ENCODE measurements at regions not wholly inside any gene's neighbourhood (a gene's known extent, or its start where the extent isn't known, plus 50 kb on each side); places are given as distances from the start of the nearest gene placed in this dataset.

GRCh38 chr4:181538431-181538830, 704.8 kb upstream of the TENM3 start:
- no TSS peak for BruUV-seq (replicated peaks)
- Mint-ChIP-seq H3K27ac (ENCODE audit: unreplicated experiment) (no peak overlapping the region), H3K9me3 (ENCODE audit: unreplicated experiment) (no peaks in the 10 kb centered on the region), H3K4me3 (ENCODE audit: unreplicated experiment) (no peak overlapping the region), H3K27me3 (ENCODE audit: insufficient read depth, unreplicated experiment) (peaks cover 18% of the 10 kb centered on the region), H3K4me1 (ENCODE audit: low read depth, unreplicated experiment) (no peaks in the 10 kb centered on the region), H3K36me3 (ENCODE audit: insufficient read depth, unreplicated experiment) (no peaks in the 10 kb centered on the region)
- Histone ChIP-seq H3K4me1 (no peaks in the 10 kb centered on the region), H3K9me3 (no peaks in the 10 kb centered on the region), H3K4me3 (ENCODE audit: low read depth, low read length) (no peak overlapping the region), H3K27me3 (replicated peaks; ENCODE audit: control insufficient read depth, insufficient read depth, low read length) (no peaks in the 10 kb centered on the region), H3K36me3 (ENCODE audit: control insufficient read depth, insufficient read depth, low read length) (no peaks in the 10 kb centered on the region)
- TF ChIP-seq, protein P1, sequence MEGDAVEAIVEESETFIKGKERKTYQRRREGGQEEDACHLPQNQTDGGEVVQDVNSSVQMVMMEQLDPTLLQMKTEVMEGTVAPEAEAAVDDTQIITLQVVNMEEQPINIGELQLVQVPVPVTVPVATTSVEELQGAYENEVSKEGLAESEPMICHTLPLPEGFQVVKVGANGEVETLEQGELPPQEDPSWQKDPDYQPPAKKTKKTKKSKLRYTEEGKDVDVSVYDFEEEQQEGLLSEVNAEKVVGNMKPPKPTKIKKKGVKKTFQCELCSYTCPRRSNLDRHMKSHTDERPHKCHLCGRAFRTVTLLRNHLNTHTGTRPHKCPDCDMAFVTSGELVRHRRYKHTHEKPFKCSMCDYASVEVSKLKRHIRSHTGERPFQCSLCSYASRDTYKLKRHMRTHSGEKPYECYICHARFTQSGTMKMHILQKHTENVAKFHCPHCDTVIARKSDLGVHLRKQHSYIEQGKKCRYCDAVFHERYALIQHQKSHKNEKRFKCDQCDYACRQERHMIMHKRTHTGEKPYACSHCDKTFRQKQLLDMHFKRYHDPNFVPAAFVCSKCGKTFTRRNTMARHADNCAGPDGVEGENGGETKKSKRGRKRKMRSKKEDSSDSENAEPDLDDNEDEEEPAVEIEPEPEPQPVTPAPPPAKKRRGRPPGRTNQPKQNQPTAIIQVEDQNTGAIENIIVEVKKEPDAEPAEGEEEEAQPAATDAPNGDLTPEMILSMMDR (IDR thresholded peaks at IDR 0.05; ENCODE audit: insufficient read depth in 1 of 2, low read depth in 1 of 2, low read length in 1 of 2, severe bottlenecking in 1 of 2, unreplicated experiment in 1 of 2) = no peak
- no peak for DNase-seq
- POLR2A ChIA-PET = no interaction called here
- intact Hi-C loops (cut with micrococcal nuclease; ENCODE audit: unreplicated experiment) = no loop called here
- CTCF ChIA-PET = no interaction called here

DNA sequence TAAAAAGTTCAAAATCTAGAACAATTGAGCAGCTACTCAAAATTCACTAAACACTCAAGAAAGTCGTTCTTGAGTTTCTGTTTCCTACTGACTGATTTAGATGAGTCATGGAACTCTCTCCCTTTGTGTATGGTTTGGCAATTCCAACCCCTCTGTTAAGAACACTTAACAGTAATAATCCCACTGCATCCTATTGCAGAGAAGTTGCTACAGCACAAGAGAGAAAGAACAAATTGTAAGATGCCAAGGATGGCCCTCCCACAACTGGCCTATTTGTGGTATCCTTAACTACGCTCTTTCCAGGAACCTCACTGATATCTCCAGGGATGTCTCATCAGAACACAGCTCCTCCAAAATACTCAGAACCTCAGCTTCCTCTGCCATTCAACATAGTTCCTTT, 701.8 kb upstream of the TENM3 start:
- no peak overlapping the region for H3K27ac Mint-ChIP-seq (ENCODE audit: unreplicated experiment)
- H3K36me3 Mint-ChIP-seq (ENCODE audit: insufficient read depth, unreplicated experiment) = no peaks in the 10 kb centered on the region
- H3K4me3 ChIP-seq (ENCODE audit: low read depth, low read length) = no peak overlapping the region
- no peak overlapping the region for H3K4me3 Mint-ChIP-seq (ENCODE audit: unreplicated experiment)
- BruUV-seq (replicated peaks) = no TSS peak
- ChIA-PET POLR2A (no interaction called here), CTCF (no interaction called here)
- no peaks in the 10 kb centered on the region for H3K4me1 Mint-ChIP-seq (ENCODE audit: low read depth, unreplicated experiment)
- H3K27me3 ChIP-seq (replicated peaks; ENCODE audit: control insufficient read depth, insufficient read depth, low read length) = no peaks in the 10 kb centered on the region
- no peaks in the 10 kb centered on the region for H3K36me3 ChIP-seq (ENCODE audit: control insufficient read depth, insufficient read depth, low read length)
- DNase-seq = no peak
- no peaks in the 10 kb centered on the region for H3K9me3 Mint-ChIP-seq (ENCODE audit: unreplicated experiment)
- H3K4me1 ChIP-seq = no peaks in the 10 kb centered on the region
- intact Hi-C loops (cut with micrococcal nuclease; ENCODE audit: unreplicated experiment) = no loop called here
- H3K9me3 ChIP-seq = no peaks in the 10 kb centered on the region
- TF ChIP-seq, protein P1 (IDR thresholded peaks at IDR 0.05; ENCODE audit: insufficient read depth in 1 of 2, low read depth in 1 of 2, low read length in 1 of 2, severe bottlenecking in 1 of 2, unreplicated experiment in 1 of 2) = no peak
- H3K27me3 Mint-ChIP-seq (ENCODE audit: insufficient read depth, unreplicated experiment) = peaks cover 4% of the 10 kb centered on the region

DNA sequence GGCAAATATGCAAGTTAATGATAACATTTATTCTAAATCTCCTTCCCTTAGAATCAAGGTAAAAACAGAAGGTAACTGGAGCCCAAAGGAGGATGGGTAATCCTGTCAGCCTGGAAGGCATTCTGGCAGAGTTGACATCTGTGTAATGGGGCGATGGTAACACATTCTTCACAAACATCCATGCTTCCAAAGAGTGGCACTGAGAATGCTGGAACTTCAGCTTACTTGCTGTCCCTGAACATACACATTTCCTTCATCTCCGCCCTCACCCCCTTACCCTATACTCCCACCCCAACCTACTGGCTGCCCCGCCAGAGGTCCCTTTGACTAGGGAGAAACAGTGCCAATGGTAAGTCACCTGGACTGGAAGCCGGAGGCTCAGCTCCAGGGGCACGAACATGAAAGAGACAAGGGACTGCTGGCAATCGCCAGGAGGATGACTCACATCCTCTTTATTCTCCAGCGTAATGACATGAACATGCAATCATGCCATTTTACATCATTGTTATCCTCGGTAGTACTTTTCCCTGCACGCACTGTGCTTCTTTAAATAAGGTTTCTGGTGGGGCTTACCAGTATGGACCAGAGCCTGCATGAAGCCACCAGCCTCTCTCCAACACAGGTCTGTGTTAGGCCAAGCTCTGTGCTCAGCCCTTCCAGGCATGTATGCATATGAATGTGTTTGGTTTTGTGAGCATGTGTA, 694.2 kb upstream of the TENM3 start:
- BruUV-seq (replicated peaks) = no TSS peak
- Histone ChIP-seq H3K9me3 (no peaks in the 10 kb centered on the region), H3K27me3 (replicated peaks; ENCODE audit: control insufficient read depth, insufficient read depth, low read length) (no peaks in the 10 kb centered on the region), H3K36me3 (ENCODE audit: control insufficient read depth, insufficient read depth, low read length) (no peaks in the 10 kb centered on the region), H3K4me1 (no peaks in the 10 kb centered on the region), H3K4me3 (ENCODE audit: low read depth, low read length) (no peak overlapping the region)
- no peaks in the 10 kb centered on the region for H3K4me1 Mint-ChIP-seq (ENCODE audit: low read depth, unreplicated experiment)
- intact Hi-C loops (cut with micrococcal nuclease; ENCODE audit: unreplicated experiment) = no loop called here
- no peak overlapping the region for H3K4me3 Mint-ChIP-seq (ENCODE audit: unreplicated experiment)
- H3K9me3 Mint-ChIP-seq (ENCODE audit: unreplicated experiment) = no peaks in the 10 kb centered on the region
- TF ChIP-seq, protein P1 (IDR thresholded peaks at IDR 0.05; ENCODE audit: insufficient read depth in 1 of 2, low read depth in 1 of 2, low read length in 1 of 2, severe bottlenecking in 1 of 2, unreplicated experiment in 1 of 2) = no peak
- CTCF ChIA-PET = no interaction called here
- H3K36me3 Mint-ChIP-seq (ENCODE audit: insufficient read depth, unreplicated experiment) = no peaks in the 10 kb centered on the region
- DNase-seq = no peak
- H3K27me3 Mint-ChIP-seq (ENCODE audit: insufficient read depth, unreplicated experiment) = peaks cover 6% of the 10 kb centered on the region
- no peak overlapping the region for H3K27ac Mint-ChIP-seq (ENCODE audit: unreplicated experiment)
- POLR2A ChIA-PET = no interaction called here

All from Caco-2 (cell line).